H1 (cell line): ENCODE measurements at regions not wholly inside any gene's neighbourhood (a gene's known extent, or its start where the extent isn't known, plus 50 kb on each side); places are given as distances from the start of the nearest gene placed in this dataset.

Experiments used
- CTCF ChIA-PET: fragments of 300-600 bp; sonication (Branson Sonifier 250); formaldehyde crosslinking; loops from one replicate; lab custom pipeline; 2021; ENCODE audit not compliant: partially characterized antibody; lab: Charles Lee
- POLR2A ChIA-PET: fragments of 300-600 bp; sonication (Branson Sonifier 250); formaldehyde crosslinking; loops from one replicate; lab custom pipeline; 2021; ENCODE audit warnings: inconsistent platforms; ENCODE audit not compliant: partially characterized antibody; lab: Charles Lee
- DNase-seq, 2 experiments: peaks; one replicate each; pipeline versions ENCODE4 v3.0.0 to v3.0.0-alpha.2; 2010 to 2022; ENCODE audit warnings: low spot score in 2 of 2, low read depth in 1 of 2, mixed read lengths in 1 of 2
- FAIRE-seq: peaks from 2 replicates; lab custom pipeline; 2011; peaks lifted over from hg19 to GRCh38; lab: Jason Lieb, UNC
- H2AFZ ChIP-seq: 2 replicates; pipeline ENCODE4 v1.8.1; 2012; ENCODE audit warnings: low read length, inconsistent platforms
- H2AK5ac ChIP-seq: 2 replicates; pipeline ENCODE4 v1.6.1; 2013; ENCODE audit warnings: low read depth, low read length
- H2BK120ac ChIP-seq: replicated peaks from 2 replicates; pipeline ENCODE3; 2013; ENCODE audit warnings: low read depth, low read length, inconsistent platforms
- H2BK12ac ChIP-seq: 2 replicates; pipeline ENCODE4 v1.6.1; 2013; ENCODE audit warnings: low read depth, low read length
- H2BK15ac ChIP-seq: 2 replicates; pipeline ENCODE4 v1.6.1; 2013; ENCODE audit warnings: low read length
- H2BK20ac ChIP-seq: 2 replicates; pipeline ENCODE4 v1.6.1; 2013; ENCODE audit warnings: low read length
- H2BK5ac ChIP-seq: 2 replicates; pipeline ENCODE4 v1.6.1; 2013; ENCODE audit warnings: low read depth, low read length
- H3K14ac ChIP-seq: 2 replicates; pipeline ENCODE4 v1.6.1; 2013; ENCODE audit warnings: inconsistent platforms; ENCODE audit not compliant: insufficient read length
- H3K18ac ChIP-seq: 2 replicates; pipeline ENCODE4 v1.6.1; 2013; ENCODE audit warnings: low read length; ENCODE audit errors: extremely low read depth
- H3K23ac ChIP-seq: 2 replicates; pipeline ENCODE4 v1.6.1; 2013; ENCODE audit warnings: inconsistent platforms; ENCODE audit not compliant: insufficient read length
- H3K23me2 ChIP-seq: 2 replicates; pipeline ENCODE4 v1.6.1; 2013; ENCODE audit warnings: low read depth, low read length
- H3K27ac ChIP-seq: 2 replicates; pipeline ENCODE4 v1.6.1; 2011; ENCODE audit warnings: low read depth, low read length, inconsistent platforms
- H3K27me3 ChIP-seq, 4 experiments: replicated peaks in 1 of 4; 1 replicate in 1 of 4; 2 replicates in 3 of 4; pipeline versions ENCODE4 v1.6.1 to v1.8.1; 2011 to 2013; ENCODE audit warnings: low read length in 3 of 4, mild to moderate bottlenecking in 3 of 4, inconsistent platforms in 2 of 4, mixed read lengths in 2 of 4, moderate library complexity in 1 of 4; ENCODE audit not compliant: control insufficient read depth in 3 of 4, insufficient read depth in 3 of 4; ENCODE audit errors: extremely low read depth in 1 of 4
- H3K36me3 ChIP-seq, 4 experiments: 2 replicates each; pipeline versions ENCODE4 v1.6.1 to v1.8.1; 2011 to 2013; ENCODE audit warnings: mild to moderate bottlenecking in 4 of 4, low read length in 3 of 4, moderate library complexity in 2 of 4, control low read depth in 1 of 4, inconsistent platforms in 1 of 4; ENCODE audit not compliant: insufficient read depth in 4 of 4, control insufficient read depth in 2 of 4
- H3K4ac ChIP-seq: replicated peaks from 2 replicates; pipeline ENCODE3; 2013; ENCODE audit warnings: low read length, low read depth, mixed read lengths, inconsistent platforms; ENCODE audit not compliant: insufficient read length
- H3K4me1 ChIP-seq, 4 experiments: replicated peaks in 1 of 4; 1 replicate in 1 of 4; 2 replicates in 3 of 4; pipeline versions ENCODE4 v1.6.1 to v1.8.1; 2011 to 2013; ENCODE audit warnings: low read length in 3 of 4, inconsistent platforms in 2 of 4, mixed read lengths in 1 of 4; ENCODE audit not compliant: insufficient read depth in 4 of 4, control insufficient read depth in 3 of 4
- H3K4me2 ChIP-seq, 2 experiments: 2 replicates each; pipeline versions ENCODE4 v1.6.1 to v1.8.1; 2011 to 2013; ENCODE audit warnings: low read depth in 2 of 2, low read length in 2 of 2, control low read depth in 1 of 2, inconsistent platforms in 1 of 2, mild to moderate bottlenecking in 1 of 2; ENCODE audit not compliant: insufficient read depth in 1 of 2
- H3K4me3 ChIP-seq, 4 experiments: fragments of 200-600, 300-600 bp in 1 of 4; sonication (generic), shearing (Covaris generic), sonication (Bioruptor Twin) in 1 of 4; 2 replicates each; pipeline versions ENCODE4 v1.5.1 to v1.8.1; 2011 to 2016; ENCODE audit warnings: low read length in 4 of 4, low read depth in 3 of 4, control low read depth in 2 of 4, inconsistent platforms in 2 of 4, mild to moderate bottlenecking in 2 of 4, mixed read lengths in 1 of 4, moderate library complexity in 1 of 4; ENCODE audit not compliant: insufficient read depth in 2 of 4; ENCODE audit errors: extremely low read depth in 1 of 4
- H3K56ac ChIP-seq: replicated peaks from 2 replicates; pipeline ENCODE3; 2013; ENCODE audit warnings: low read depth, mild to moderate bottlenecking, mixed read lengths, low read length, inconsistent platforms; ENCODE audit not compliant: insufficient read length
- H3K79me1 ChIP-seq: 2 replicates; pipeline ENCODE4 v1.6.1; 2013; ENCODE audit warnings: low read depth, low read length, control low read depth
- H3K79me2 ChIP-seq, 2 experiments: 2 replicates each; pipeline versions ENCODE4 v1.6.1 to v1.8.1; 2012 to 2013; ENCODE audit warnings: low read length in 2 of 2, mild to moderate bottlenecking in 2 of 2, inconsistent platforms in 1 of 2; ENCODE audit not compliant: insufficient read depth in 2 of 2, control insufficient read depth in 1 of 2
- H3K9ac ChIP-seq, 4 experiments: replicated peaks in 1 of 4; 1 replicate in 1 of 4; 2 replicates in 3 of 4; pipeline versions ENCODE4 v1.6.1 to v1.8.1; 2011 to 2013; ENCODE audit warnings: low read depth in 3 of 4, low read length in 3 of 4, control low read depth in 2 of 4, mild to moderate bottlenecking in 2 of 4, moderate library complexity in 2 of 4, inconsistent platforms in 1 of 4; ENCODE audit errors: extremely low read depth in 1 of 4
- H3K9me3 ChIP-seq, 2 experiments: 2 replicates each; pipeline versions ENCODE4 v1.6.1 to v1.8.1; 2012 to 2013; ENCODE audit warnings: mild to moderate bottlenecking in 2 of 2, moderate library complexity in 2 of 2, control low read depth in 1 of 2, inconsistent platforms in 1 of 2, low read depth in 1 of 2, low read length in 1 of 2, mixed read lengths in 1 of 2; ENCODE audit not compliant: insufficient read depth in 2 of 2
- H4K20me1 ChIP-seq, 2 experiments: replicated peaks in 1 of 2; 2 replicates each; pipeline versions ENCODE3 to v1.8.1; 2011 to 2013; ENCODE audit warnings: inconsistent platforms in 2 of 2, low read length in 2 of 2, mild to moderate bottlenecking in 1 of 2; ENCODE audit not compliant: insufficient read depth in 2 of 2, control insufficient read depth in 1 of 2
- H4K5ac ChIP-seq: 2 replicates; pipeline ENCODE4 v1.6.1; 2013; ENCODE audit warnings: low read length, low read depth, mixed read lengths, inconsistent platforms; ENCODE audit not compliant: insufficient read length
- H4K8ac ChIP-seq: 2 replicates; pipeline ENCODE4 v1.8.0; 2013; ENCODE audit warnings: mild to moderate bottlenecking, moderate library complexity, low read length, inconsistent platforms; ENCODE audit not compliant: insufficient read depth; ENCODE audit errors: extremely low read depth
- H4K91ac ChIP-seq: replicated peaks from 2 replicates; pipeline ENCODE3; 2013; ENCODE audit warnings: low read length, mixed read lengths, inconsistent platforms; ENCODE audit not compliant: insufficient read length
- CHD1 ChIP-seq: IDR thresholded peaks from 2 replicates; pipeline ENCODE4 v1.6.1; 2012; ENCODE audit warnings: low read depth, low read length, improper control_type of control experiment
- CTCF ChIP-seq, 3 experiments: IDR thresholded peaks; 1 replicate in 2 of 3; 2 replicates in 1 of 3; pipeline versions ENCODE4 v1.5.1 to v1.6.1; 2011; ENCODE audit warnings: low read length in 3 of 3, mild to moderate bottlenecking in 3 of 3, inconsistent platforms in 2 of 3, low read depth in 1 of 3, moderate library complexity in 1 of 3; ENCODE audit not compliant: insufficient read depth in 1 of 3; ENCODE audit errors: control extremely low read depth in 1 of 3
- MAX ChIP-seq: IDR thresholded peaks from 2 replicates; pipeline ENCODE4 v1.6.1; 2012; ENCODE audit warnings: inconsistent platforms
- RAD21 ChIP-seq, 2 experiments: IDR thresholded peaks in 1 of 2; conservative IDR thresholded peaks in 1 of 2; 2 replicates each; pipeline ENCODE4 v1.6.1; 2011; ENCODE audit warnings: low read depth in 2 of 2, low read length in 2 of 2, improper control_type of control experiment in 1 of 2, inconsistent platforms in 1 of 2, mild to moderate bottlenecking in 1 of 2, moderate library complexity in 1 of 2
- WGBS, 2 experiments: shearing (Covaris generic) in 1 of 2; methylation state at CpG; one replicate each; pipeline versions ENCODE4 v1.1.6 to v1.1.7; 2013 to 2015; ENCODE audit warnings: low lambda C conversion rate in 2 of 2, mixed read lengths in 2 of 2, inconsistent platforms in 1 of 2, low coverage in 1 of 2, missing lambda C conversion rate in 1 of 2; ENCODE audit not compliant: insufficient replicate concordance in 2 of 2, insufficient coverage in 1 of 2, insufficient read length in 1 of 2; ENCODE audit errors: extremely low coverage in 1 of 2, missing lambda C conversion rate in 1 of 2; 5-methylcytosine and 5-hydroxymethylcytosine counted together

- H2BK20ac ChIP-seq: peak overlapping the region; percentile 55; the same call in 1 of the 2 replicates
- peak overlapping the region; percentile 94 for H2AFZ ChIP-seq
- TF ChIP-seq RAD21 (IDR thresholded peaks at IDR 0.05 in 1 of 2, conservative IDR thresholded peaks at IDR 0.05 in 1 of 2; ENCODE audit: low read depth in 2 of 2, low read length in 2 of 2) (peak; percentile 83 to 89), CTCF (IDR thresholded peaks at IDR 0.05; ENCODE audit: control extremely low read depth in 1 of 3, insufficient read depth in 1 of 3, low read depth in 1 of 3, low read length in 3 of 3) (peak in 2 of 3 experiments; percentile 75 to 82; a peak in 3 of 4 replicates), CHD1 (no peak), MAX (peak; percentile 49)
- H4K5ac ChIP-seq: no peak overlapping the region
- H3K9me3 ChIP-seq: peaks cover 0 to 6% of the 10 kb centered on the region in 2 experiments; a peak in 1 of 4 replicates
- CTCF ChIA-PET: interaction anchor here (0.8 to 3.2 kb wide), 29 partner anchors 10 to 1016 kb away, joined by 3 to 45 read pairs (median 4); no protein-coding TSS in a partner anchor
- no peak overlapping the region for H2BK15ac ChIP-seq
- no peak overlapping the region for H3K18ac ChIP-seq
- H3K4me1 ChIP-seq: peaks cover 0 to 4% (median 0%) of the 10 kb centered on the region in 4 experiments; a peak in 3 of 7 replicates
- no peak overlapping the region for H3K56ac ChIP-seq
- 0 out of 2 replicates have a peak overlapping the region, but pooled peaks have one; percentile 35 for H2BK5ac ChIP-seq
- no peak overlapping the region for H3K4me3 ChIP-seq
- H3K27ac ChIP-seq: no peak overlapping the region
- no peak overlapping the region for H4K91ac ChIP-seq
- peak overlapping the region; percentile 87 for H2BK12ac ChIP-seq
- H3K4ac ChIP-seq: no peak overlapping the region
- FAIRE-seq (peak; percentile 99), DNase-seq (peak; percentile 15 to 62)
- no peaks in the 10 kb centered on the region for H3K36me3 ChIP-seq
- no peaks in the 10 kb centered on the region for H3K79me1 ChIP-seq
- WGBS, 2 experiments: 82% methylated on average over 8 of the region's 8 CpGs; no CpG with 5 or more reads in 1 of the 2 experiments
- no peaks in the 10 kb centered on the region for H3K27me3 ChIP-seq
- no peak overlapping the region for H3K4me2 ChIP-seq
- H4K8ac ChIP-seq: peak overlapping the region; percentile 72; the same call in 1 of the 2 replicates
- H3K9ac ChIP-seq: no peak overlapping the region
- H2BK120ac ChIP-seq: no peak overlapping the region
- H3K23ac ChIP-seq: no peak overlapping the region
- H2AK5ac ChIP-seq: no peak overlapping the region
- H3K23me2 ChIP-seq: no peaks in the 10 kb centered on the region
- no peak overlapping the region for H3K14ac ChIP-seq
- H4K20me1 ChIP-seq: no peaks in the 10 kb centered on the region
- no peaks in the 10 kb centered on the region for H3K79me2 ChIP-seq
- POLR2A ChIA-PET: interaction anchor here (1.1 kb wide), 1 partner anchor 116 kb away, joined by 4 read pairs; no protein-coding TSS in a partner anchor
Observed at GRCh38 chr1:147389532-147390184, 147.2 kb downstream of the CHD1L start.
